ENCODE measurements at regions not wholly inside any gene's neighbourhood (a gene's known extent, or its start where the extent isn't known, plus 50 kb on each side); places are given as distances from the start of the nearest gene placed in this dataset.

DNA sequence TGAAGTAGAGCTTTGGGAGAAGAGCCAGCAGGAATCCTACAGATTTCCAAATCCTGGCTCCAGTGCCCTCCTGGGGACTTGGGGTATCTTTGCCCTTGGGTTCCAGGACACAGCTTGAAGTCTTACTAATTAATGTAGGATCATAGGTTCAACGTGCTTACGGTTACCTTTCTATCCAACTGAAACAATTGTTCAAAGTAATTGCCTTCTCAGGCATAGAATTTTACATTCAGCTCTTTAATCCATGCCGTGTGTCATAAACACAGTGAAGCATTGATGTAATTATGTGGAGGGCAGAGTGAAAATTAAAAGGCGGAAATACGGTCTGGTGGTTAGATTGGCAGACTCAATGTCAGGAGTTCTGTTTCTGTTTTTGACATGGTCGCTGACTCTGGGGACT lies 170.4 kb downstream of the COG6 start:
- TF ChIP-seq, protein P1, sequence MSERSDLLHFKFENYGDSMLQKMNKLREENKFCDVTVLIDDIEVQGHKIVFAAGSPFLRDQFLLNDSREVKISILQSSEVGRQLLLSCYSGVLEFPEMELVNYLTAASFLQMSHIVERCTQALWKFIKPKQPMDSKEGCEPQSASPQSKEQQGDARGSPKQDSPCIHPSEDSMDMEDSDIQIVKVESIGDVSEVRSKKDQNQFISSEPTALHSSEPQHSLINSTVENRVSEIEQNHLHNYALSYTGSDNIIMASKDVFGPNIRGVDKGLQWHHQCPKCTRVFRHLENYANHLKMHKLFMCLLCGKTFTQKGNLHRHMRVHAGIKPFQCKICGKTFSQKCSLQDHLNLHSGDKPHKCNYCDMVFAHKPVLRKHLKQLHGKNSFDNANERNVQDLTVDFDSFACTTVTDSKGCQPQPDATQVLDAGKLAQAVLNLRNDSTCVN (tag by site-specific recombination; optimal IDR thresholded peaks at IDR 0.05) = no peak
- no peak for TF ChIP-seq ZNF24 (tag by site-specific recombination; IDR thresholded peaks at IDR 0.05)
- TF ChIP-seq, protein P2, sequence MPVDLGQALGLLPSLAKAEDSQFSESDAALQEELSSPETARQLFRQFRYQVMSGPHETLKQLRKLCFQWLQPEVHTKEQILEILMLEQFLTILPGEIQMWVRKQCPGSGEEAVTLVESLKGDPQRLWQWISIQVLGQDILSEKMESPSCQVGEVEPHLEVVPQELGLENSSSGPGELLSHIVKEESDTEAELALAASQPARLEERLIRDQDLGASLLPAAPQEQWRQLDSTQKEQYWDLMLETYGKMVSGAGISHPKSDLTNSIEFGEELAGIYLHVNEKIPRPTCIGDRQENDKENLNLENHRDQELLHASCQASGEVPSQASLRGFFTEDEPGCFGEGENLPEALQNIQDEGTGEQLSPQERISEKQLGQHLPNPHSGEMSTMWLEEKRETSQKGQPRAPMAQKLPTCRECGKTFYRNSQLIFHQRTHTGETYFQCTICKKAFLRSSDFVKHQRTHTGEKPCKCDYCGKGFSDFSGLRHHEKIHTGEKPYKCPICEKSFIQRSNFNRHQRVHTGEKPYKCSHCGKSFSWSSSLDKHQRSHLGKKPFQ (tag by site-specific recombination; IDR thresholded peaks at IDR 0.05) = no peak
- TF ChIP-seq ZNF174 (tag by site-specific recombination; IDR thresholded peaks at IDR 0.05) = no peak
- no peak for TF ChIP-seq MEIS1 (CRISPR knock-in tag; IDR thresholded peaks at IDR 0.05; ENCODE audit: borderline replicate concordance)
- TF ChIP-seq, protein P3, sequence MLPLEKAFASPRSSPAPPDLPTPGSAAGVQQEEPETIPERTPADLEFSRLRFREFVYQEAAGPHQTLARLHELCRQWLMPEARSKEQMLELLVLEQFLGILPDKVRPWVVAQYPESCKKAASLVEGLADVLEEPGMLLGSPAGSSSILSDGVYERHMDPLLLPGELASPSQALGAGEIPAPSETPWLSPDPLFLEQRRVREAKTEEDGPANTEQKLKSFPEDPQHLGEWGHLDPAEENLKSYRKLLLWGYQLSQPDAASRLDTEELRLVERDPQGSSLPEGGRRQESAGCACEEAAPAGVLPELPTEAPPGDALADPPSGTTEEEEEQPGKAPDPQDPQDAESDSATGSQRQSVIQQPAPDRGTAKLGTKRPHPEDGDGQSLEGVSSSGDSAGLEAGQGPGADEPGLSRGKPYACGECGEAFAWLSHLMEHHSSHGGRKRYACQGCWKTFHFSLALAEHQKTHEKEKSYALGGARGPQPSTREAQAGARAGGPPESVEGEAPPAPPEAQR (tag by site-specific recombination; IDR thresholded peaks at IDR 0.05) = no peak
- TF ChIP-seq ZNF792 (tag by site-specific recombination; IDR thresholded peaks at IDR 0.05) = no peak
- no peak for TF ChIP-seq ZNF560 (tag by site-specific recombination; IDR thresholded peaks at IDR 0.05; ENCODE audit: borderline replicate concordance)
- TF ChIP-seq ZNF148 (tag by site-specific recombination; IDR thresholded peaks at IDR 0.05; ENCODE audit: borderline replicate concordance) = no peak
- TF ChIP-seq ZNF561 (tag by site-specific recombination; IDR thresholded peaks at IDR 0.05; ENCODE audit: borderline replicate concordance) = no peak
- TF ChIP-seq ZNF23 (tag by site-specific recombination; IDR thresholded peaks at IDR 0.05; ENCODE audit: borderline replicate concordance) = no peak
- no peak for TF ChIP-seq ZNF311 (tag by site-specific recombination; IDR thresholded peaks at IDR 0.05; ENCODE audit: borderline replicate concordance)
- TF ChIP-seq ZNF426 (tag by site-specific recombination; IDR thresholded peaks at IDR 0.05) = no peak
- TF ChIP-seq AEBP2 (tag by site-specific recombination; IDR thresholded peaks at IDR 0.05; ENCODE audit: borderline replicate concordance) = no peak
- TF ChIP-seq FEZF1 (tag by site-specific recombination; IDR thresholded peaks at IDR 0.05) = no peak
- TF ChIP-seq, protein P4, sequence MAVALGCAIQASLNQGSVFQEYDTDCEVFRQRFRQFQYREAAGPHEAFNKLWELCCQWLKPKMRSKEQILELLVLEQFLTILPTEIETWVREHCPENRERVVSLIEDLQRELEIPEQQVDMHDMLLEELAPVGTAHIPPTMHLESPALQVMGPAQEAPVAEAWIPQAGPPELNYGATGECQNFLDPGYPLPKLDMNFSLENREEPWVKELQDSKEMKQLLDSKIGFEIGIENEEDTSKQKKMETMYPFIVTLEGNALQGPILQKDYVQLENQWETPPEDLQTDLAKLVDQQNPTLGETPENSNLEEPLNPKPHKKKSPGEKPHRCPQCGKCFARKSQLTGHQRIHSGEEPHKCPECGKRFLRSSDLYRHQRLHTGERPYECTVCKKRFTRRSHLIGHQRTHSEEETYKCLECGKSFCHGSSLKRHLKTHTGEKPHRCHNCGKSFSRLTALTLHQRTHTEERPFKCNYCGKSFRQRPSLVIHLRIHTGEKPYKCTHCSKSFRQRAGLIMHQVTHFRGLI (tag by site-specific recombination; IDR thresholded peaks at IDR 0.05) = no peak
- no peak for TF ChIP-seq KLF16 (tag by site-specific recombination; IDR thresholded peaks at IDR 0.05)
- no peak for TF ChIP-seq ZNF530 (tag by site-specific recombination; IDR thresholded peaks at IDR 0.05; ENCODE audit: low read depth)
- TF ChIP-seq ZNF600 (tag by site-specific recombination; IDR thresholded peaks at IDR 0.05) = no peak
- no peak for TF ChIP-seq ZNF473 (tag by site-specific recombination; IDR thresholded peaks at IDR 0.05)
- ChIA-PET CTCF (no interaction called here), POLR2A (no interaction called here)
- Histone ChIP-seq H3K27ac (ENCODE audit: extremely low read depth, low read depth, low read length) (no peak overlapping the region), H3K9me3 (ENCODE audit: control insufficient read depth, insufficient read depth, low read depth, low read length) (no peaks in the 10 kb centered on the region), H3K36me3 (ENCODE audit: control insufficient read depth in 2 of 2, insufficient read depth in 1 of 2, low read length in 2 of 2) (no peaks in the 10 kb centered on the region), H3K4me3 (ENCODE audit: low read depth, low read length) (no peak overlapping the region), H3K4me1 (ENCODE audit: control insufficient read depth, insufficient read depth, low read length) (no peaks in the 10 kb centered on the region)
